Renal pelvis (tissue), 1 donor: ENCODE measurements at regions not wholly inside any gene's neighbourhood (a gene's known extent, or its start where the extent isn't known, plus 50 kb on each side); places are given as distances from the start of the nearest gene placed in this dataset.

Source experiments
- DNase-seq: peaks from one replicate; pipeline ENCODE4 v3.0.0-alpha.2; 2013

DNA sequence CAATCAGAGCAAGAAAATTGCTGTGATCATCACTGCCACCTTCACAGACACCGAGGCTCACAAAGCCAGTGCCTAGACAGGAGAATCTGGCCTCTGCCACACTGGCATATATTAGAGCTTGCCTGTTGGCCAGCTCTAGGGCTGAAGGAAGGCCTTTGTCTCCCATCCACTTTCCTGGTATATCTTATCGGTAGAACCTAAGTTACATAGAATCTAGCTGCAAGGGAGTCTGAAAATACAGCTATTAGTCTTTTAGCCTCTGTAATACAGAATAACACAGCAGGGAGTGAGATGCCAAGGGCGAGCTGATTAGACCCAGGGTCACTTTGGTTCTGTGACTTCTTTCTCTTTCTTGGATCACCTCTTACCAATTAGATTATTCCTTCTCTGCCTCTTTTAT is 154.9 kb upstream of the KL start:
- no peak for DNase-seq

GRCh38 chr13:32863596-32863995 is 152.6 kb upstream of the KL start:
- no peak for DNase-seq

- DNase-seq: no peak
These were observed 149.3 kb upstream of the KL start for GRCh38 chr13:32866921-32867320.

DNA sequence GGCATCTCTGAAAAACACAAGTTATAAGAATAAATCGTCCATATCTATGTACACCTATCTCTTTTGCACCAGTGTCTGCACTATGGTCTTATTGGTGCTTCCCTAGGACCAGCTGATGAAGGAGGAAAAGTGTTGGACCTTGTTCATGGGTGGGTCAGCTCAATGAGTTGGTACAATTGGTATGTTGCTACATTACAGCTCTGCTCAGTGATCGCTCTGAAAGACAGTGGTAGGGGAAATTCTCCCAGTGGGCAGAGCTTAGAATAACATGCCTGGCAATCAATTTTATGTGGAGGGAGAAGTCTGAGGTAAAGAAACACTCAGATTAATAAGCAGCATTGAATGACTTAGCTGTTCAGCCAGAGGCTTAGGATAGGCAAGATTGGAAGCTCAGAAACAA is 138.7 kb upstream of the KL start:
- DNase-seq: no peak

DNA sequence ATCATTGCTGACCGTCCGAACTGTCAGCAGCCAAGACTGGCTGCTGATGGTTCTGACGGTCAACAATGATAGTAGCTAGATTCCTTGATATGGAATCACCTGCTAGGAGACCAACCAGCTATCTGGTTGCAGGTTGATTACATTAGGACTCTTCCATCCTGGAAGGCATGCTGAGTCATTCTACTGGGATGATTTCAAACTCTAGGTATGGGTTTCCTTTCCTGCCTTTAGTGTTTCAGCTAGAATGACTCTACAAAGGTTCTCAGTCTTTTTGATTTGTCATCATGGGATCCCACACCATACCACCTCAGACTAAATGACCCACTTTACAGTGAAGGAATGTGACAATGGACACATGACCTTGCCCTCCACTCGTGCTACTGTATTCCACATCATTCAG is 138.1 kb upstream of the KL start:
- no peak for DNase-seq

DNA sequence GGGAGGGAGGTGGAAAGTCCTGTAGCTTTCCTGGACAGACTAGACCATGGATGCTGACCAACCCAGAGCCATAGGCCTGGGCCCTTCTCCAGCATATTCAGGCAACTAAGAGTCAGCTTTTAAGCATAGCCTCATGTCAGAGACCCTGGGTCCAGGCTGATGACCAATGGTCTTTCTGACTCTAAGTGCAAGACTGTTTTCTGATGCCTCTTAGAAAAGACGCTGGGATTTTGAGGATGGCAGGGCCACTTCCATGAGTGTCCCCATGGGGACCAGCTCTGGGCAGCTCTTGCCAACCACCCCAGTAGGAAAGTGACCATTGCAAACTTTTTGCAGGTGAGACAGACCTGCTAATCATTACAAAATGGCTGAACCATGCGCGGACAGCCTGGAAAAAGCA is 135.6 kb upstream of the KL start:
- no peak for DNase-seq

- no peak for DNase-seq
These were observed 135.0 kb upstream of the KL start for GRCh38 chr13:32881074-32881776.

DNA sequence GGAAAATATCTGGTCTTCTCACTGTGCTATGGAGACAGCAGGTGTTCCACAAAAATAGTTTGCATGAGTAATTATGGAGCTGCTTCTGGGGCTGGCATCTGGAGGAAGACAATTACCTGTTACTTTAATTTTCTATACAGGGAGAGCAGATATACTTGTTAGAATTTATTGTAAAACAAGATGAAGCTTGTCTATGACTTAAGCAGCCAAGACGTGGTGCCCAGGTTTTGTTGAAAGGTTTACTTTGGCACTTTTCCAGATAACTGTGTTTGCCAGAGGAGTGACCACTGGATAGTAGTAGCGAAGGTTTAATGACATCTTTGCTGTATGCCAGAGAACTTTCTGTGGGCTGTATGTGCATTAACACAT is 134.5 kb upstream of the KL start:
- no peak for DNase-seq

DNA sequence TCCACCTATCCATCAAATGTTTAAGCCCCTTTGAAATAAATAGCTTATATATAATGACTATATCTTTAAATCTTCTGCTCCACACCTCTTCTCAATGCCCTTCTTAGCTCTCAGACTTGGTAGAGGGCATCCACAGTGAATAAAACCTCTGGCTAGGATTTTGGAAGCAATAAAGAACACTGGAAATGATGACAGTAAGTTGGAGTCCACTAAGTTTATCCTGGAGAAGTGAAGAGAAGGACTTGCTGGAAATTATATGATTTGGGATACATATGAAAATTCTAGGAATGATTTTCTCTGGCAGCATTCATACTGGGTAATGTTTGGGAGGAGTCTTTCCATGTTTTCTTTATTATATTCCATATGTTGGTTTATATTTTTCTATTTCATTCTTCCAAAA is 133.5 kb upstream of the KL start:
- no peak for DNase-seq

- no peak for DNase-seq
These were observed 132.7 kb upstream of the KL start for GRCh38 chr13:32883474-32883873.

- DNase-seq: no peak
These were observed 128.6 kb upstream of the KL start for GRCh38 chr13:32887617-32888016.

DNA sequence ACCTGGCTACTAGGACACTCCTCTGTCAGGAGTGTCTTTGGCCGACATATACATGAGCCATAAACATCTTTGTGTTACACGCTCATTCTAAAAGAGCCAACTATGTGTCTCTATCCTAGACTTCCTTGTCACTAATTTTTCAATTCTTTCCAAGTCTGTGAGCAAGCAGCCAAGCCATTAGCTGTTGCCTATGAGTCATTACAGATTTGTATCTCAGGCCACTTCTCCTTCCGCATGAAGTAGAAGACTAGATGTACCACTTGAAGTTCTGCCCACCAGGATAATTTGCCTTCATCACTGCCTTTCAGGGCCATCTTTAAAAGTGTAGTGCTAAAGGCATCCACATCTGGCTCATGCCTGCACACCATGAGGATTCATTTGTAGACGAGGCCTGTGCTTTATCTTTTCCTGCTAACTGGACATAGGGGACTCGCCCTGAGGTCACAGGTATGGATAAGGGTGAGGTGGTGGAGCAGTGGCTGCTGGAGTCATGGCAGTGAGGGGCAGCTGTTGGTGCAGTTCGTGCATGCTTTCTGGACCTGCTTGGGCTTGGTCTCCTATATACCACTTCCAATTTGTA is 126.1 kb upstream of the KL start:
- DNase-seq: no peak

DNA sequence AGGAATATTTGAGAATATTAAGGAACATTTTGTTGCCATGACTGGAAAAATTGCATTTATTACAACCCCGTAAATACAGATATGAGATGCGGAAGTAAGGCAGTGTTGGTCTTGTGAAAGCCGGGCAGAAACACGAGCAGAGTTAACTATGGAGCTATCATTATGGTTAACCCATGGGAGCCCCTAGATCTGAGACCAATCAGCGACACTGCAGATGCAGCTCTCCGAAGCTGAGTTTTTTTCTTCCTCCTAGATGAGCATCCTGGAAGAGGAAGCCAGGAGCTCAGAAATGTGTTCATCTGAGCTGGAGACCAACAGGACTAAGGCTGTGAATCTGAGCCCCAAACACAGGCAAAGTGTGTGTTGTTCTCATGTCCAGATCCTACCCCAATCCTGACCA is 123.0 kb upstream of the KL start:
- DNase-seq: no peak

GRCh38 chr13:32894589-32895001 is 121.6 kb upstream of the KL start:
- no peak for DNase-seq

- no peak for DNase-seq
These were observed 120.9 kb upstream of the KL start for GRCh38 chr13:32895296-32895695.

DNA sequence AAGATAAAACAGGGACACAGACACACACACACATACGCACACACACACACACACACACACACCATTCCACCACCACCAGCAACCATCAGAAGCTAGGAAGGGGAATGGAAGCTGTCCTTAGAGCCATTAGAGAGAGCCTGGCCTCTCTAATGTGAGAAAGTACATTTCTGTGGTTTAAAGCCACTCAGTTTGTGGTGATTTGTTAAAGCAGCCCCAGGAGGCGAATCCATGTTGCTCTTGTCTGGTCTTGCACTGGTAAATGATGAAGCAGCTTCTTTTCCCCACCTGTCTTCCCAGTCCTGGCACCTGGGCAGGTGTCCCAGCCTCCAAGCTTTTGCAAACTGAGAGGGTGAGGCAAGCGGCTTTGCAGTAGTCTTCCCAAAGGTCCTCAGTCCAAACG is 118.9 kb upstream of the KL start:
- no peak for DNase-seq

GRCh38 chr13:32902029-32902780 is 114.0 kb upstream of the KL start:
- DNase-seq: no peak

- no peak for DNase-seq
These were observed 113.3 kb upstream of the KL start for GRCh38 chr13:32902874-32903273.

- no peak for DNase-seq
These were observed 112.5 kb upstream of the KL start for GRCh38 chr13:32903720-32904119.

- DNase-seq: no peak
These were observed 112.0 kb upstream of the KL start for GRCh38 chr13:32904266-32904665.

GRCh38 chr13:32905063-32905863 is 111.0 kb upstream of the KL start:
- DNase-seq: no peak

DNA sequence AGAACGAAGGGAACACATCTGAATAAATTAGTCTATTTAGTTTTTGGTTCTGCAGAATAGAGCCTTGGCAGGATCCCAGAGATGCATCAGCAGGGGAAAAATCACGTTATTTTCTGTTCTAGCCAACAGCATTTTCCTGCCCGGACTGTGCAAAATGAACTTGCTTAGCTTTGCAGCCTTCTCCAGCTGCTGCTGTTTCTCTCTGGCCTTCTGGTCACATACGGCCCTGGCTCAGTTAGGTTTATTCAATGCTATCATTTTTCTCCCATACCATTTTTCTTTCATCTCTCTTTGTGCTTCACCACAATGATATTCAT is 110.4 kb upstream of the KL start:
- DNase-seq: peak; percentile 53

DNA sequence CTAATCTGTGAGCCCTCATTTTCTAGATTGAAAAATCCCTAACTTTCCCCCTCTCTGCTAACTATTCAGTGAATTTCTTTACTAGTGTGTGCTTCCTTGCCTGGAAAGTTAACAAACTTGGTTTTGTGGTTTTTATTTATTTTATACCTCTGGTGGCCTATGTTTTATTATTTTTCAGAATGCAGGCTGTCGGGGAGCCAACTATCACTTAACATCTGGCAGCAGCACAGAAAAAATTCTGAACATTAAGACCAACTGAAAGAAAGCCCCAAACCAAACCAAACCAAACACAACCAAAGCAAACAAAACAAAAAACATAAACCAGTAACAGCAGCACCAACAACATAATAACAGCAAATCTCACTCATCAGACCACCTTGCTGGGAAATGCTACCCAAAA is 109.0 kb upstream of the KL start:
- DNase-seq: no peak
